CD14-positive monocyte (primary cell): ENCODE measurements at regions not wholly inside any gene's neighbourhood (a gene's known extent, or its start where the extent isn't known, plus 50 kb on each side); places are given as distances from the start of the nearest gene placed in this dataset.

Experiments
- DNase-seq, 3 donors: peaks; one replicate each; pipeline ENCODE4 v3.0.0-alpha.2; 2011 to 2022
- H2AFZ ChIP-seq: 2 replicates; pipeline ENCODE4 v1.6.0; 2012; ENCODE audit warnings: mild to moderate bottlenecking, low read depth, low read length, inconsistent platforms; ENCODE audit not compliant: insufficient read depth, poor library complexity, severe bottlenecking
- H3K27ac ChIP-seq, 2 donors: 1 replicate in 1 of 2; 2 replicates in 1 of 2; pipeline ENCODE4 v1.5.1; 2012 to 2013; ENCODE audit warnings: low read length in 2 of 2, control low read depth in 1 of 2, inconsistent platforms in 1 of 2, low read depth in 1 of 2, mild to moderate bottlenecking in 1 of 2
- H3K27me3 ChIP-seq, 2 donors: one replicate each; pipeline versions ENCODE4 v1.6.0 to v1.6.1; 2011 to 2013; ENCODE audit warnings: low read length in 2 of 2; ENCODE audit not compliant: control insufficient read depth in 2 of 2, insufficient read depth in 2 of 2
- H3K36me3 ChIP-seq, 2 donors: replicated peaks in 1 of 2; 1 replicate in 1 of 2; 2 replicates in 1 of 2; pipeline versions ENCODE4 v1.5.1 to v1.6.1; 2012 to 2013; ENCODE audit warnings: low read length in 2 of 2, control low read depth in 1 of 2, inconsistent platforms in 1 of 2, mild to moderate bottlenecking in 1 of 2; ENCODE audit not compliant: insufficient read depth in 2 of 2, control insufficient read depth in 1 of 2
- H3K4me1 ChIP-seq, 2 donors: 1 replicate in 1 of 2; 2 replicates in 1 of 2; pipeline versions ENCODE4 v1.5.1 to v1.6.1; 2012 to 2013; ENCODE audit warnings: low read length in 2 of 2, control low read depth in 1 of 2, inconsistent platforms in 1 of 2, mild to moderate bottlenecking in 1 of 2, moderate library complexity in 1 of 2; ENCODE audit not compliant: insufficient read depth in 2 of 2, control insufficient read depth in 1 of 2
- H3K4me2 ChIP-seq: replicated peaks from 2 replicates; pipeline ENCODE3; 2012; ENCODE audit warnings: low read length, moderate library complexity, mild to moderate bottlenecking; ENCODE audit not compliant: poor library complexity, severe bottlenecking; ENCODE audit errors: extremely low read depth
- H3K4me3 ChIP-seq, 3 experiments: fragments of 200-600 bp in 1 of 3; sonication (generic) in 1 of 3; replicated peaks in 1 of 3; 1 replicate in 2 of 3; 2 replicates in 1 of 3; pipeline ENCODE4 v1.5.1; 2011 to 2013; ENCODE audit warnings: low read length in 3 of 3, mild to moderate bottlenecking in 3 of 3, control low read depth in 2 of 3, low read depth in 2 of 3, inconsistent platforms in 1 of 3, moderate library complexity in 1 of 3
- H3K79me2 ChIP-seq: 2 replicates; pipeline ENCODE4 v1.6.0; 2012; ENCODE audit warnings: mild to moderate bottlenecking, control low read depth, inconsistent platforms, low read length, moderate library complexity; ENCODE audit not compliant: insufficient read depth
- H3K9ac ChIP-seq: 2 replicates; pipeline ENCODE4 v1.6.0; 2017; ENCODE audit warnings: low read length, mild to moderate bottlenecking; ENCODE audit not compliant: insufficient read depth, poor library complexity, severe bottlenecking
- H3K9me3 ChIP-seq, 2 donors: replicated peaks in 1 of 2; 1 replicate in 1 of 2; 2 replicates in 1 of 2; pipeline versions ENCODE4 v1.5.1 to v1.6.1; 2012 to 2013; ENCODE audit warnings: low read length in 2 of 2, control low read depth in 1 of 2; ENCODE audit not compliant: control insufficient read depth in 1 of 2, insufficient read depth in 1 of 2
- H4K20me1 ChIP-seq: 2 replicates; pipeline ENCODE4 v1.6.0; 2012; ENCODE audit warnings: mild to moderate bottlenecking, low read length, control low read depth, moderate library complexity; ENCODE audit not compliant: insufficient read depth
- H3K27ac Mint-ChIP-seq, 7 donors: one replicate each; pipeline ENCODE4 v1.8.0; 2020; ENCODE audit warnings: mild to moderate bottlenecking in 7 of 7, mixed read lengths in 7 of 7, moderate library complexity in 6 of 7, inconsistent platforms in 2 of 7
- H3K27me3 Mint-ChIP-seq, 3 donors: one replicate each; pipeline ENCODE4 v1.8.0; 2021 to 2022; ENCODE audit warnings: low read depth in 3 of 3, mild to moderate bottlenecking in 3 of 3, mixed read lengths in 3 of 3, moderate library complexity in 3 of 3, inconsistent platforms in 1 of 3
- H3K36me3 Mint-ChIP-seq, 2 donors: one replicate each; pipeline ENCODE4 v1.8.0; 2020; ENCODE audit warnings: mixed read lengths in 2 of 2, inconsistent platforms in 1 of 2, mild to moderate bottlenecking in 1 of 2
- H3K4me1 Mint-ChIP-seq: one replicate; pipeline ENCODE4 v1.8.0; 2020; ENCODE audit warnings: mild to moderate bottlenecking, mixed read lengths
- H3K4me3 Mint-ChIP-seq, 2 donors: one replicate each; pipeline ENCODE4 v1.8.0; 2020; ENCODE audit warnings: mild to moderate bottlenecking in 2 of 2, mixed read lengths in 2 of 2, moderate library complexity in 1 of 2
- H3K9me3 Mint-ChIP-seq, 7 donors: one replicate each; pipeline ENCODE4 v1.8.0; 2020 to 2022; ENCODE audit warnings: mixed read lengths in 7 of 7, mild to moderate bottlenecking in 6 of 7, moderate library complexity in 6 of 7, inconsistent platforms in 2 of 7
- CTCF ChIP-seq: fragments of 200-600 bp; IDR thresholded peaks from one replicate; pipeline ENCODE4 v1.8.0; 2022; ENCODE audit warnings: antibody characterized with exemption, mild to moderate bottlenecking
- WGBS: methylation state at CpG from one replicate; pipeline ENCODE4 v1.1.5; 2013; ENCODE audit warnings: missing lambda C conversion rate; ENCODE audit not compliant: insufficient coverage; 5-methylcytosine and 5-hydroxymethylcytosine counted together
- intact Hi-C, 2 donors: fragments of 100-400 bp; cut with micrococcal nuclease; formaldehyde crosslinking; loops; one replicate each; pipeline versions ENCODE4 v1.15.0 to v1.15.1; 2023

DNA sequence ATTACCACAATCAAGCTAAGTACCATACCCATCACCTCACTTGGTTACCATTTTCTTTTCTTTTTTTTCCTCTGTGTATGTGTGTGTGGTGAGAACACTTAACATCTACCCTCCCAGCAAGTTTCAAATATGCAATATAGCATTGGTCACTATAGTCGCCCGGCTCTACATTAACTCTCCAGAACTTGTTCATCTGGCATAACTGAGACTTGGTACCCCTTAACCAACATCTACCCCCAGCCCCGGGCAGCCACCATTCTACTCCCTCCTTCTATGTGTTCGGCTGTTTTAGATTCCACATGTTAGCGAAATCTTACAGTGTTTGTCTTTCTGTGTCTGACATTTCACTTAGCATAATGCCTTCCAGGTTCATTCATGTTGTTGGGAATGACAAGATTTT, 89.0 kb upstream of the TOP1 start:
- no peak overlapping the region for H3K27ac Mint-ChIP-seq
- Histone ChIP-seq H4K20me1 (no peaks in the 10 kb centered on the region), H3K36me3 (no peaks in the 10 kb centered on the region), H3K27me3 (no peaks in the 10 kb centered on the region), H3K4me2 (no peak overlapping the region), H3K79me2 (no peaks in the 10 kb centered on the region), H3K4me3 (no peak overlapping the region), H3K9me3 (no peaks in the 10 kb centered on the region), H2AFZ (no peak overlapping the region), H3K27ac (no peak overlapping the region), H3K4me1 (peaks cover 18 to 27% of the 10 kb centered on the region in 2 donors), H3K9ac (no peak overlapping the region)
- no peak for DNase-seq
- intact Hi-C loops = loop anchor here (10.0 kb wide), 2 partner anchors 195 to 785 kb away; no protein-coding TSS in a partner anchor
- H3K27me3 Mint-ChIP-seq = no peaks in the 10 kb centered on the region
- no peaks in the 10 kb centered on the region for H3K36me3 Mint-ChIP-seq
- TF ChIP-seq CTCF = no peak
- WGBS = no CpG with 5 or more reads among the region's 5 CpGs
- H3K9me3 Mint-ChIP-seq = no peaks in the 10 kb centered on the region
- peaks cover 23% of the 10 kb centered on the region for H3K4me1 Mint-ChIP-seq
- no peak overlapping the region for H3K4me3 Mint-ChIP-seq

DNA sequence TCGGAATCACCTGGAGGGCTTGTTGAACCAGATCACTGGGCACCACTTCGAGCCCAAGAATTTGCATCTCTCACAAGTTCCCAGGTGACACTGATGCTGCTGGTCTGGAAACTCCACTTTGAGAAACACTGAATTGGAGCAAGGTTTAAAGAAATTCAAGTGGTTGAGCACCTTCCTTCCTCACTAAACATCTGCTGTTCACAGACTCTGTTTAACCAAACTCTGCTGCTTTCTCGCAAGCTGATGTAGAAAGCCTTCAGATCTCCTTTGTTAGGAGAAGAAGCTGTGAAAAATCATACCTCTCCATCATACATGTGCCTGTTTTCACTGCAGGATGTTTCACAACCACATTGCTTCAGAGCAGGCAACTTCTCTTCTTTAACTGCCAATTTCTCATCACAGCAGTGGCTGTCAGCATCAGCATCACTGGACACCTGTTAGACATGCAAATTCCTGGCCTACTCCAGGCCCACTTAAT, 87.5 kb upstream of the TOP1 start:
- H3K9ac ChIP-seq = no peak overlapping the region
- H3K4me1 Mint-ChIP-seq = peaks cover 35% of the 10 kb centered on the region
- H3K27ac Mint-ChIP-seq = no peak overlapping the region
- H3K79me2 ChIP-seq = no peaks in the 10 kb centered on the region
- no peak for TF ChIP-seq CTCF
- no peaks in the 10 kb centered on the region for H3K27me3 ChIP-seq
- intact Hi-C loops = loop anchor here (10.0 kb wide), 2 partner anchors 196 to 786 kb away; no protein-coding TSS in a partner anchor
- 100% methylated on average over 1 of the region's 3 CpGs for WGBS
- H3K4me1 ChIP-seq = peaks cover 22 to 27% of the 10 kb centered on the region in 2 donors
- H4K20me1 ChIP-seq = no peaks in the 10 kb centered on the region
- no peak overlapping the region for H3K4me3 Mint-ChIP-seq
- peak overlapping the region in 1 of 2 donors; percentile 3 for H3K27ac ChIP-seq
- H3K4me3 ChIP-seq = no peak overlapping the region
- DNase-seq = peak; percentile 25 to 36 (median 27)
- no peaks in the 10 kb centered on the region for H3K9me3 ChIP-seq
- H3K4me2 ChIP-seq = no peak overlapping the region
- H3K36me3 ChIP-seq = no peaks in the 10 kb centered on the region
- peaks cover 0 to 3% (median 0%) of the 10 kb centered on the region in 3 donors for H3K27me3 Mint-ChIP-seq
- peaks cover 0 to 4% of the 10 kb centered on the region in 2 donors for H3K36me3 Mint-ChIP-seq
- no peak overlapping the region for H2AFZ ChIP-seq
- H3K9me3 Mint-ChIP-seq = no peaks in the 10 kb centered on the region
